ENCODE measurements at regions not wholly inside any gene's neighbourhood (a gene's known extent, or its start where the extent isn't known, plus 50 kb on each side); places are given as distances from the start of the nearest gene placed in this dataset.

- no peaks in the 10 kb centered on the region for H3K9me3 ChIP-seq
- peak overlapping the region in 1 of 4 donors; percentile 40 for H3K27ac ChIP-seq
- peaks cover 9% of the 10 kb centered on the region for H3K4me1 ChIP-seq
- ATAC-seq (peak; percentile 27), DNase-seq (no peak)
- H3K4me3 ChIP-seq, result no peak overlapping the region
- no peaks in the 10 kb centered on the region for H3K27me3 ChIP-seq
- WGBS, 2 donors, result 38 to 45% methylated on average over 3 of the region's 3 CpGs
- intact Hi-C loops (cut with DNase I), result no loop called here
- TF ChIP-seq CTCF (IDR thresholded peaks at IDR 0.05) (no peak), POLR2A (IDR thresholded peaks at IDR 0.05) (no peak)
- no peaks in the 10 kb centered on the region for H3K36me3 ChIP-seq (replicated peaks in 1 of 2; ENCODE audit: insufficient read depth in 1 of 2, low read depth in 2 of 2)
Measured at GRCh38 chr10:29858702-29859267, 200.6 kb downstream of the JCAD start.

GRCh38 chr10:29857843-29858701 is 201.3 kb downstream of the JCAD start:
- TF ChIP-seq POLR2A (IDR thresholded peaks at IDR 0.05) (no peak), CTCF (IDR thresholded peaks at IDR 0.05) (peak; percentile 51 to 78 (median 67))
- Histone ChIP-seq H3K36me3 (replicated peaks in 1 of 2; ENCODE audit: insufficient read depth in 1 of 2, low read depth in 2 of 2) (no peaks in the 10 kb centered on the region), H3K4me3 (no peak overlapping the region), H3K27me3 (no peaks in the 10 kb centered on the region), H3K27ac (peak overlapping the region in 1 of 4 donors; percentile 40), H3K9me3 (no peaks in the 10 kb centered on the region), H3K4me1 (peaks cover 9% of the 10 kb centered on the region)
- DNase-seq (peak; percentile 68 to 73 (median 68)), ATAC-seq (peak; percentile 88)
- WGBS, 2 donors, result 20 to 24% methylated on average over 11 of the region's 11 CpGs
- intact Hi-C loops (cut with DNase I), result no loop called here

GRCh38 chr10:29856295-29856694 is 203.1 kb downstream of the JCAD start:
- ATAC-seq (no peak), DNase-seq (no peak)
- peaks cover 9% of the 10 kb centered on the region for H3K4me1 ChIP-seq
- no peak overlapping the region for H3K27ac ChIP-seq
- H3K27me3 ChIP-seq, result no peaks in the 10 kb centered on the region
- TF ChIP-seq CTCF (IDR thresholded peaks at IDR 0.05), result no peak
- TF ChIP-seq POLR2A (IDR thresholded peaks at IDR 0.05), result no peak
- no peaks in the 10 kb centered on the region for H3K36me3 ChIP-seq (replicated peaks in 1 of 2; ENCODE audit: insufficient read depth in 1 of 2, low read depth in 2 of 2)
- intact Hi-C loops (cut with DNase I), result no loop called here
- 74% methylated on average over 3 of the region's 3 CpGs for WGBS, 2 donors
- H3K9me3 ChIP-seq, result no peaks in the 10 kb centered on the region
- no peak overlapping the region for H3K4me3 ChIP-seq

- intact Hi-C loops (cut with DNase I), result no loop called here
- no peak for ATAC-seq
- H3K9me3 ChIP-seq, result no peaks in the 10 kb centered on the region
- DNase-seq, result no peak
- 79 to 84% methylated on average over 4 of the region's 4 CpGs for WGBS, 2 donors
- no peaks in the 10 kb centered on the region for H3K36me3 ChIP-seq (replicated peaks in 1 of 2; ENCODE audit: insufficient read depth in 1 of 2, low read depth in 2 of 2)
- TF ChIP-seq CTCF (IDR thresholded peaks at IDR 0.05), result no peak
- H3K27ac ChIP-seq, result no peak overlapping the region
- H3K4me3 ChIP-seq, result no peak overlapping the region
- peaks cover 9% of the 10 kb centered on the region for H3K4me1 ChIP-seq
- H3K27me3 ChIP-seq, result no peaks in the 10 kb centered on the region
Measured at GRCh38 chr10:29853913-29854312, 205.5 kb downstream of the JCAD start.
